ENCODE measurements at regions not wholly inside any gene's neighbourhood (a gene's known extent, or its start where the extent isn't known, plus 50 kb on each side); places are given as distances from the start of the nearest gene placed in this dataset.

DNA sequence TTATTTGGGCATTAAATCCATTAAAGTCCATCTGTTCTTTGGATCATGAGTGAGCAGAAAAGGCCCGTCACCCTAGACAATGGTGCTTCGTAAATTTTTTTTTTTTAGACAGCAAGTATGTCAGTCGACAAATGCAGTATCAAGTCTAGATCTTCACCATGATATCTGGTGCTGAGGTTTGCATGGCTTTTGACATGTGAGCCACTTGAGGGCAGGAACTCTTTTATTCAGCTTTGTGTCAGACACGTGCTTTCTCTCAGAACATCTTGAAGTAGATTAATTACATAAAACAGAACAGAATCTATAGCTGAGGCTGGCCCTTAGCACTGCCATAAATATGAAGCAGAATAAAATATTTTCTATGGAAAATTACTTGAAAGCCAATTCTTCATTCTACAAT lies 62.9 kb upstream of the CARD18 start:
- no peak for TF ChIP-seq POLR2AphosphoS5 (IDR thresholded peaks at IDR 0.05)
- TF ChIP-seq EP300 (IDR thresholded peaks at IDR 0.05): no peak
- no peak for TF ChIP-seq CTCF (IDR thresholded peaks at IDR 0.05)
- TF ChIP-seq POLR2A (IDR thresholded peaks at IDR 0.05): no peak
